CD4-positive, alpha-beta memory T cell (primary cell): ENCODE measurements at regions not wholly inside any gene's neighbourhood (a gene's known extent, or its start where the extent isn't known, plus 50 kb on each side); places are given as distances from the start of the nearest gene placed in this dataset.

Source experiments
- CTCF ChIA-PET: fragments of 350-600 bp; sonication (Branson Sonifier 250); formaldehyde crosslinking; loops from one replicate; lab custom pipeline; 2021; ENCODE audit warnings: inconsistent platforms; ENCODE audit not compliant: partially characterized antibody; lab: Charles Lee
- POLR2A ChIA-PET: fragments of 350-600 bp; sonication (Branson Sonifier 250); formaldehyde crosslinking; loops from one replicate; lab custom pipeline; 2021; ENCODE audit not compliant: partially characterized antibody; lab: Charles Lee
- DNase-seq, 5 donors: peaks; one replicate each; pipeline versions ENCODE4 v3.0.0 to v3.0.0-alpha.2; 2020 to 2022; ENCODE audit warnings: mixed read lengths in 1 of 5
- H3K27ac ChIP-seq: one replicate; pipeline ENCODE4 v1.7.0; 2013; ENCODE audit warnings: low read depth, low read length
- H3K27me3 ChIP-seq: 2 replicates; pipeline ENCODE4 v1.7.0; 2013; ENCODE audit warnings: mild to moderate bottlenecking, low read length, moderate library complexity; ENCODE audit not compliant: insufficient read depth
- H3K36me3 ChIP-seq: 2 replicates; pipeline ENCODE4 v1.7.0; 2013; ENCODE audit warnings: mild to moderate bottlenecking, low read length, moderate library complexity; ENCODE audit not compliant: insufficient read depth
- H3K4me1 ChIP-seq: 2 replicates; pipeline ENCODE4 v1.7.0; 2013; ENCODE audit warnings: mild to moderate bottlenecking, low read length, moderate library complexity; ENCODE audit not compliant: insufficient read depth
- H3K4me3 ChIP-seq, 2 donors: one replicate each; pipeline ENCODE4 v1.7.0; 2013; ENCODE audit warnings: low read length in 2 of 2, mild to moderate bottlenecking in 1 of 2
- H3K9me3 ChIP-seq, 2 donors: one replicate each; pipeline ENCODE4 v1.7.0; 2013; ENCODE audit warnings: low read length in 2 of 2, control low read depth in 1 of 2; ENCODE audit not compliant: control insufficient read depth in 1 of 2
- H3K27ac Mint-ChIP-seq, 7 donors: one replicate each; pipeline ENCODE4 v1.8.0; 2020 to 2021; ENCODE audit warnings: mixed read lengths in 7 of 7, mild to moderate bottlenecking in 6 of 7, inconsistent platforms in 3 of 7, moderate library complexity in 3 of 7
- H3K27me3 Mint-ChIP-seq, 2 donors: one replicate each; pipeline ENCODE4 v1.8.0; 2020 to 2021; ENCODE audit warnings: mixed read lengths in 2 of 2
- H3K36me3 Mint-ChIP-seq, 2 donors: one replicate each; pipeline ENCODE4 v1.8.0; 2020 to 2021; ENCODE audit warnings: mixed read lengths in 2 of 2, inconsistent platforms in 1 of 2, mild to moderate bottlenecking in 1 of 2
- H3K4me1 Mint-ChIP-seq, 4 donors: one replicate each; pipeline ENCODE4 v1.8.0; 2020 to 2021; ENCODE audit warnings: mixed read lengths in 4 of 4, mild to moderate bottlenecking in 1 of 4
- H3K4me3 Mint-ChIP-seq, 8 donors: one replicate each; pipeline ENCODE4 v1.8.0; 2020 to 2021; ENCODE audit warnings: mixed read lengths in 8 of 8, mild to moderate bottlenecking in 7 of 8, moderate library complexity in 6 of 8, inconsistent platforms in 3 of 8
- H3K9me3 Mint-ChIP-seq, 8 donors: one replicate each; pipeline ENCODE4 v1.8.0; 2020 to 2021; ENCODE audit warnings: mixed read lengths in 8 of 8, mild to moderate bottlenecking in 5 of 8, inconsistent platforms in 3 of 8, moderate library complexity in 1 of 8
- intact Hi-C: fragments of 100-400 bp; cut with micrococcal nuclease; formaldehyde crosslinking; loops from one replicate; pipeline ENCODE4 v1.15.1; 2023

DNA sequence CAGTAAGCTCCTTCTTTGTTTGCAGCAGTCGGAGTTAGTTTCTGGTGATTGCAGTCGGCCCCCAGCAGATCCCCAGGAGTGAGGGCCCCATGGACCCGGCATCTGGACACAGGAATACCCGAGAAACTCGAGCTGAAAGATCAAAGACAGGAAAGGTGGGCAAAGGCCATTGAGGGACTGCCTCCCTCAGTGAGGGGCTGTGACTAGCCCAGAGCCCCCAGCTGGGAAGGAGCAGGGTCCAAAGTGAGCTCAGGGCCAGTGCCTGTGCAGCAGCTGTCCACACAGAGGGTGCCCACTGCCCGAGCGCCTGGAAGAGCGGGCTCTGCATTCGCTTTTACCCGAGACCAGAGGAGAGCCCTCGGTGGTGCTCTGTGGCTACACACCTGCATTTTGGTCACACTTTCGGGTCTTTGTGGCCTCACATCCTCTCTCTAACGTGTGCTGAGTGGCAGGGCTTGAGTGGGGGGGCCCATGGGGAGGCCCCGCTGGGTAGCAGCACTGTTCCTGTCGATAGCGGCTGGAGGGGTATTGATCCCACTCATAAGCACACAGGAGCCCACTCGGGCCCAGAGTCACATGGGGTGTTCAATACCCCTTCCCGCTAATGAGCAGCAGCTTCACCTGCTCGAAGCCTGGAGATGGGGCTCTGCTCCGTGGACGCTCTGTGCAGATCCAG, 532.9 kb downstream of the TBC1D22A start:
- Mint-ChIP-seq H3K4me1 (peaks cover 0 to 1% (median 0%) of the 10 kb centered on the region in 4 donors), H3K36me3 (no peaks in the 10 kb centered on the region), H3K9me3 (peaks cover 0 to 2% (median 0%) of the 10 kb centered on the region in 8 donors), H3K27ac (no peak overlapping the region), H3K4me3 (no peak overlapping the region), H3K27me3 (peaks cover 0 to 5% of the 10 kb centered on the region in 2 donors)
- Histone ChIP-seq H3K4me3 (no peak overlapping the region), H3K27me3 (no peaks in the 10 kb centered on the region), H3K27ac (no peak overlapping the region), H3K9me3 (no peaks in the 10 kb centered on the region), H3K4me1 (no peaks in the 10 kb centered on the region), H3K36me3 (no peaks in the 10 kb centered on the region)
- CTCF ChIA-PET = no interaction called here
- DNase-seq = no peak
- intact Hi-C loops = no loop called here
- POLR2A ChIA-PET = no interaction called here

DNA sequence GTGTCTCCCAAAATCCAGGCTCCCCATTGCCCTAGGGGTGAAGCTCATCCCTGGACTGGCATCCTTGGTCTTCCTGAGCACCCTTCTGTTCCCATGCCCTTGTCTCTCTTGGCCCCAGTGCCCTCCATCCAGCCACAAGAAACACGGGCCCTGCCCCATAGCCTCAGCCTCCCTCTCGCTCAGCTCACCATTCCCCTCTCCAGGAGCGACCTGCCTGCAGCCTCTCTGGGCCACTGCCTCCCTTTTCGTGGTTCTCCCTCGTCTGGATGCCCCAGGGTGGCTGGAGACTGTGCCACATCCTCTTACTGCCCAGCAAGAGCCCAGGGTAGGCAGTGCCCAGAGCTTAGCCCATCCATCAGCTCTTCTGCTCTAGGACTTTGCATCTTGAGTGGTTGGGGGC, 532.1 kb downstream of the TBC1D22A start:
- Mint-ChIP-seq H3K4me3 (no peak overlapping the region), H3K9me3 (peaks cover 0 to 2% (median 0%) of the 10 kb centered on the region in 8 donors), H3K4me1 (peaks cover 0 to 1% (median 0%) of the 10 kb centered on the region in 4 donors), H3K27ac (no peak overlapping the region), H3K36me3 (no peaks in the 10 kb centered on the region), H3K27me3 (peaks cover 0 to 5% of the 10 kb centered on the region in 2 donors)
- Histone ChIP-seq H3K4me3 (no peak overlapping the region), H3K27me3 (no peaks in the 10 kb centered on the region), H3K36me3 (no peaks in the 10 kb centered on the region), H3K27ac (no peak overlapping the region), H3K4me1 (no peaks in the 10 kb centered on the region), H3K9me3 (no peaks in the 10 kb centered on the region)
- intact Hi-C loops = no loop called here
- POLR2A ChIA-PET = no interaction called here
- CTCF ChIA-PET = no interaction called here
- DNase-seq = no peak

DNA sequence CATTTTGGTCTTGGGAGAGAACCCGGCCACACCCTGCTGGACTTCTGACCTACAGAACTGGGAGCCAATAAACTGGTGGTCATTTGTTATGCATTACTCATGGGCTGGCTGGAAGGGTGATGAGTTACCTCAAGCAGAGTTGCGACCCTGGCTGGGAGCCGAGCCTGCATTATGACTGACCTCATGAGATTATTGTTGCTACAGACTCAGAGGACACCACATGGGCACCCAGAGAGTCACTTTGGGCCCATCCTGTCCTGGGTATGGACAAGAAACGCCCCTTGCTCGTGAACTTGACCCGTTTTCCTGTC, 531.7 kb downstream of the TBC1D22A start:
- Histone ChIP-seq H3K27ac (no peak overlapping the region), H3K4me1 (no peaks in the 10 kb centered on the region), H3K4me3 (no peak overlapping the region), H3K36me3 (no peaks in the 10 kb centered on the region), H3K9me3 (no peaks in the 10 kb centered on the region), H3K27me3 (no peaks in the 10 kb centered on the region)
- CTCF ChIA-PET = no interaction called here
- intact Hi-C loops = no loop called here
- no peak for DNase-seq
- no peak overlapping the region for H3K4me3 Mint-ChIP-seq
- peaks cover 0 to 2% (median 0%) of the 10 kb centered on the region in 8 donors for H3K9me3 Mint-ChIP-seq
- H3K36me3 Mint-ChIP-seq = no peaks in the 10 kb centered on the region
- peaks cover 0 to 5% of the 10 kb centered on the region in 2 donors for H3K27me3 Mint-ChIP-seq
- peaks cover 0 to 1% (median 0%) of the 10 kb centered on the region in 4 donors for H3K4me1 Mint-ChIP-seq
- POLR2A ChIA-PET = no interaction called here
- H3K27ac Mint-ChIP-seq = no peak overlapping the region

DNA sequence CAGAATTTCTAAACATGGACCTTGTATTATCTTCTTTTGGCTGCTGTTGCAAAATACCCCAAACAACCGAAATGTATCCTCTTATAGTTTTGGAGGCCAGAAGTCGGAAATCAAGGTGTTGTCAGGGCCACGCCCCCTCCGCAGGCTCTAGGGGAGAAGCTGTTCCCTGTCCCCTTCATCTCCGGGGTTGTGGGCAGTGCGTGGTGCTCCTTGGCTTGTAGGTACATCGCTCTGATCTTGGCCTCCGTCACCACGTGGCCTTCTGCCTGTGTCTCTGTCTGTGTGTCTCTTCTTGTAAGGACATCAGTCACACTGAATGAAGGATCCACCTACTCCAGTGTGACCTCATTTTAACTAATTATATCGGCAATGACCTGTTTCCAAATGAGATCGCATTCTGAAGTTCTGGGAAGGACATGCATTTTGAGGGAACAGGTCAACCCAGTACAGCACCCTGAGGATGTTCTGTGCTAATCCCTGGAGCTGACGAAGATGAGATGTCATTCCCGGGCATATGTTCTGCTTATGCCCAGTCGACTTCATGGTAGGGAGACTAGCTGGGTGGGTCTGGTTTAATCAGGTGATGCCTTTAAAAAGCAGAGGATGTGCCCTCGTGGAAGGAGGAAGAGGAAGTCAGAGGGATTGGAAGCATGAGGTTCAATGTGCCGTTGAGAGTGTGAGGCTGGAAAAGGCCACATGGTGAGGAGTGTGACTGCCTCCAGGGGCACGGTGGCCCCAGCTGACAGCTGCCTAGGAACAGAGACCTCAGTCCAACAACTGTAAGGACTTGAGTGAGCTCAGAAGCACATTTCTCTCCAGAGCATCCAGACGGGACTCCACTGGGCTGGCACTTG, 531.1 kb downstream of the TBC1D22A start:
- intact Hi-C loops = no loop called here
- ChIA-PET CTCF (no interaction called here), POLR2A (no interaction called here)
- H3K4me1 Mint-ChIP-seq = peaks cover 0 to 1% (median 0%) of the 10 kb centered on the region in 4 donors
- H3K36me3 Mint-ChIP-seq = no peaks in the 10 kb centered on the region
- peaks cover 0 to 6% of the 10 kb centered on the region in 2 donors for H3K27me3 Mint-ChIP-seq
- no peaks in the 10 kb centered on the region for H3K9me3 ChIP-seq
- H3K4me1 ChIP-seq = no peaks in the 10 kb centered on the region
- H3K27ac ChIP-seq = no peak overlapping the region
- DNase-seq = no peak
- no peak overlapping the region for H3K4me3 Mint-ChIP-seq
- H3K4me3 ChIP-seq = no peak overlapping the region
- H3K27ac Mint-ChIP-seq = no peak overlapping the region
- H3K36me3 ChIP-seq = no peaks in the 10 kb centered on the region
- H3K27me3 ChIP-seq = no peaks in the 10 kb centered on the region
- H3K9me3 Mint-ChIP-seq = peaks cover 0 to 2% (median 0%) of the 10 kb centered on the region in 8 donors

DNA sequence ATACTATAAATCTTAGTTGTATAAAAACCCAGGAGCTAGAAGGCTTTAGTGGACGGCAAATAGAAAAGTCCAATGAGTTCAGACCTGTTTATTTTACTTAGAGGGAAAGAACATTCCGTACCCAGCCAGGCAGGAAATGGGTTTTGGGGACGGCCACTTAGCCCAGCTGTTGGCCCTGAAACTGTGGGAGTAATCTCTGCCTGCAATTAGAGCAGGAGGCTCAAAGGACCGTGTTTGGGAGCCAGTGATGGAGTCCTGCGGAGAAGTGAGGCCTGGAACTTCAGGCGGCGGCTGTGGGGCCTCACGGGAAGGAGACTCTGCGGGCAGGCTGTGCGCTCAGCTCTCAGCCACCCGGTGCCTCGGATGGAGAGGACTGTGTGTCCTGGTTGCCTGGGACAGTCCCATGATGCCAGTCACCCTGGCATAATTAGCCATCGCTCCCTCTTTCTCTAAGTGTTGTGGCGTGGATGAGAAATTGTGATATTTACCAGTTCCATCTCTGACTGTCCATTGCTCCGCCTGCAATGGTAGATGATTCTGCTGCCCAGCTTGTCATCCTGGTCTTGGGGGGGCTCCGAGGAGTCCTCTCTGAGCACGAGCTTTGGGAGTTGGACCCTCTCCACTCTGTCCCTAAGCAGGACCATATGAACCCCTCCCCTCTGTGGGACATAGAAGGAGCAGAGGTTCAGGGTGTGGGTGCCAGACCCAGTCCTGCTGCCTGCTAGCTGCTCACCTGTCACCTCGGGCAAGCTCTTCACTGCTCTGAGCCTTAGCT, 530.3 kb downstream of the TBC1D22A start:
- Mint-ChIP-seq H3K4me1 (peaks cover 0 to 1% (median 0%) of the 10 kb centered on the region in 4 donors), H3K27me3 (peaks cover 0 to 10% of the 10 kb centered on the region in 2 donors), H3K27ac (no peak overlapping the region), H3K36me3 (no peaks in the 10 kb centered on the region), H3K4me3 (no peak overlapping the region), H3K9me3 (no peaks in the 10 kb centered on the region)
- Histone ChIP-seq H3K27ac (no peak overlapping the region), H3K4me1 (no peaks in the 10 kb centered on the region), H3K9me3 (no peaks in the 10 kb centered on the region), H3K4me3 (no peak overlapping the region), H3K36me3 (no peaks in the 10 kb centered on the region), H3K27me3 (no peaks in the 10 kb centered on the region)
- intact Hi-C loops = no loop called here
- DNase-seq = no peak
- ChIA-PET CTCF (no interaction called here), POLR2A (no interaction called here)

DNA sequence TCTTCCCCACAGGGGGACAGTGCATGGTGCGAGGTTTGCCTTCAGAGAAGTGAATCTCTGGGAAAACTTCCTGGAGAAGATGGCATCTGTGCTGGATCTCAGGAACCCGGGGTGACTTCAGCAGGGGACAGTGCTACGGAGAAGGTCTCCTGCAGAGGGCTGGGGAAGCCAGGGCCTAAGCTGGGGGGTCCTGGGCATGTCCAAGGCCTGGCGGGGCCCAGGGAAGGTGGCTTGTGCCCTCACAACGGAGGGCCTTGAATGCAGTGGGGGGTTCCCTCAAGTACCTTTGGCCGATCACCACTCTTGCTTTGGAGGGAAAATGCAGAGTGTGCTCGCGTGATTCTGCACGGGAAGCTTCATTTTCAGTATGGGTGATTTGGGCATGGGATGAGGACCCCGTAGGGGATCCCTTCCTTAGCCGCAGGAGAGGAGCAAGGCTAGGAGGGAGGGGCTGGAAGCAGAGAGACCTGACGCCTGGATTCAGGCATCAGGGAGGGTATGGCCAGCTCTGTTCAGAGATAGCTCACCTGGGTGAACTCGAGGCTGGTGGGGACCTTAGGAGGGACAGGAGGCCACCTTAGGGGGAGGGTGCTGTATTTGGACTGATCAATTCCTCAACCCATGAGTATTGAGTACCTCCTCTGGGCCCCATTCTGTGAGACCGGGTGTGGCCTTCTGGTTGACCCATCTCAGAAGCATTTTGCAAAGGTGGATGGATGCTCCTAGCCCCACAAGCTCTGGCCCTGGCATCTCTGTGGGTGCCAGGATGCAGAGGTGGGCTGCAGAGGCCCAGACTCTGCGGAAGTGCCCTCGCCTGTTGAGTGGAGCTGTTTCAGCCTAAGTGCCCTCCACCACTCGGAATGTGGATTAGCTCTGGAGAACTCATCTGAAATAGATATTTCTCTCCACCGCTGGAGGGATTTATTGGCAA, 529.4 kb downstream of the TBC1D22A start:
- no peak overlapping the region for H3K27ac ChIP-seq
- POLR2A ChIA-PET = no interaction called here
- intact Hi-C loops = no loop called here
- Mint-ChIP-seq H3K27ac (no peak overlapping the region), H3K4me1 (peaks cover 0 to 1% (median 0%) of the 10 kb centered on the region in 4 donors), H3K27me3 (peaks cover 0 to 11% of the 10 kb centered on the region in 2 donors), H3K36me3 (no peaks in the 10 kb centered on the region), H3K4me3 (no peak overlapping the region), H3K9me3 (no peaks in the 10 kb centered on the region)
- H3K4me1 ChIP-seq = no peaks in the 10 kb centered on the region
- H3K4me3 ChIP-seq = no peak overlapping the region
- DNase-seq = no peak
- CTCF ChIA-PET = no interaction called here
- no peaks in the 10 kb centered on the region for H3K9me3 ChIP-seq
- H3K36me3 ChIP-seq = no peaks in the 10 kb centered on the region
- no peaks in the 10 kb centered on the region for H3K27me3 ChIP-seq
